Small intestine (tissue), 7 donors: ENCODE measurements at regions not wholly inside any gene's neighbourhood (a gene's known extent, or its start where the extent isn't known, plus 50 kb on each side); places are given as distances from the start of the nearest gene placed in this dataset.

Experiments used
- DNase-seq, 2 donors: peaks; one replicate each; pipeline versions ENCODE4 v3.0.0 to v3.0.0-alpha.2; 2013
- FAIRE-seq: peaks from 2 replicates; lab custom pipeline; 2012; peaks lifted over from hg19 to GRCh38; lab: Jason Lieb, UNC
- H3K27ac ChIP-seq, 3 donors: one replicate each; pipeline ENCODE4 v1.5.1; 2013; ENCODE audit warnings: low read length in 2 of 3, mild to moderate bottlenecking in 2 of 3, control low read depth in 1 of 3, inconsistent platforms in 1 of 3, low read depth in 1 of 3, moderate library complexity in 1 of 3
- H3K27me3 ChIP-seq, 3 donors: one replicate each; pipeline ENCODE4 v1.6.1; 2013; ENCODE audit warnings: low read length in 3 of 3, inconsistent platforms in 1 of 3; ENCODE audit not compliant: control insufficient read depth in 3 of 3, insufficient read depth in 3 of 3
- H3K36me3 ChIP-seq, 3 donors: one replicate each; pipeline ENCODE4 v1.6.1; 2013; ENCODE audit warnings: low read length in 3 of 3, inconsistent platforms in 1 of 3, low read depth in 1 of 3, mild to moderate bottlenecking in 1 of 3, moderate library complexity in 1 of 3; ENCODE audit not compliant: control insufficient read depth in 3 of 3, insufficient read depth in 2 of 3
- H3K4me1 ChIP-seq, 3 donors: one replicate each; pipeline ENCODE4 v1.6.1; 2013; ENCODE audit warnings: low read length in 2 of 3, inconsistent platforms in 1 of 3, low read depth in 1 of 3, mild to moderate bottlenecking in 1 of 3, moderate library complexity in 1 of 3; ENCODE audit not compliant: control insufficient read depth in 3 of 3, insufficient read depth in 2 of 3
- H3K4me3 ChIP-seq, 3 donors: one replicate each; pipeline ENCODE4 v1.5.1; 2013; ENCODE audit warnings: low read length in 3 of 3, control low read depth in 1 of 3, inconsistent platforms in 1 of 3, low read depth in 1 of 3, mild to moderate bottlenecking in 1 of 3, moderate library complexity in 1 of 3
- H3K9me3 ChIP-seq, 2 donors: one replicate each; pipeline ENCODE4 v1.6.1; 2013; ENCODE audit warnings: low read depth in 1 of 2, low read length in 1 of 2; ENCODE audit not compliant: control insufficient read depth in 2 of 2, insufficient read depth in 1 of 2
- WGBS, 3 donors: extraction: QIAGEN DNeasy Blood & Tissue Kit; methylation state at CpG; one replicate each; pipeline ENCODE4 v1.1.7; 2013; 5-methylcytosine and 5-hydroxymethylcytosine counted together
- donor health status: healthy with polysubstance abuse.
- donor health status: control.
- donor health status: control.
- donor health status: Bipolar disorder and iron deficiency.
- donor health status: healthy.

DNA sequence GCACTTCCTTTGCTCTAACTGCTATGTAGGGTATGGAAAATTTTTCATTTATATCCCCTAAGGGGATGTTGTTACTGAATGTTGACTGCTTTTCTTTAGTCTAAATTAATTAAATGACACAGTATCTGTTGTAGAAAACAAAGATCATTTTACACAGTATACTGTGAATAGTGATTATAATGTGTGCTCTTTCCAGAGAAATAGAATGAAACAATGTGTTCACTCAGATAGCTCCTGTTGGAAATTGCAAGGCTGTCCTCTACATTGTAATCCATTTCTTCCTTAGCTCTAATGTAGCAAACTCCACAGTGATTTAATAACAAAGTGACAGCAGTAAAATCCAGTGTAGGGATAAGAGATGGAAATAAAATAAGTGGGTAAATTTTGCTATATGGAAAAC lies 159.0 kb upstream of the VEPH1 start:
- Histone ChIP-seq H3K27ac (no peak overlapping the region), H3K4me3 (no peak overlapping the region)
- no peak for FAIRE-seq

DNA sequence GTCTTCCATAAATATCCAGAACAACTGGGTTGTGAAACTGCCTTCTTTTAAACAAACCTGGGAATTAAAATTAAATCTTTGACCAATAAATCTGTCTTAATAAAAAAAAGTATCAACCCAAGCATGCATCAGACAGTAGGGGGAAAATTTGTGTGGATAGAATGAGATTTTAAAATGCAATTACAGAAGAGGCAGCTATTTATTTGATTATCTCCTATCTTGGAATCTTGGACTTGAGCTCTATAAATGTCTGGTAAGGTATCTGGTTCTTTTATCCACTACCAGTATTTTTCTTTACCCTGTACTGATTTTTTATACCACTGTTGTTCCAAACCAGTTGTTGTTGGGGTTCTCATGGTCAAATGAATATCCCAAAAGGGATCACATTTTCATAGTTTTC lies 157.6 kb upstream of the VEPH1 start:
- Histone ChIP-seq H3K4me3 (no peak overlapping the region), H3K27ac (no peak overlapping the region), H3K4me1 (no peaks in the 10 kb centered on the region), H3K36me3 (no peaks in the 10 kb centered on the region), H3K9me3 (no peaks in the 10 kb centered on the region), H3K27me3 (peaks cover 0 to 2% (median 0%) of the 10 kb centered on the region in 3 donors)
- FAIRE-seq (no peak), DNase-seq (no peak)

More for the DNA sequence above, 159.0 kb upstream of the VEPH1 start:
- Histone ChIP-seq H3K27me3 (no peaks in the 10 kb centered on the region), H3K4me1 (no peaks in the 10 kb centered on the region), H3K36me3 (no peaks in the 10 kb centered on the region), H3K9me3 (no peaks in the 10 kb centered on the region)
- DNase-seq: no peak

- Histone ChIP-seq H3K36me3 (no peaks in the 10 kb centered on the region), H3K4me1 (no peaks in the 10 kb centered on the region), H3K9me3 (no peaks in the 10 kb centered on the region), H3K4me3 (no peak overlapping the region), H3K27me3 (peaks cover 0 to 2% (median 0%) of the 10 kb centered on the region in 3 donors), H3K27ac (no peak overlapping the region)
- DNase-seq (no peak), FAIRE-seq (no peak)
- 90 to 93% (median 92%) methylated on average over 2 of the region's 2 CpGs for WGBS, 3 donors
Measured at GRCh38 chr3:157652366-157652765, 149.2 kb upstream of the VEPH1 start.

- 37 to 65% (median 52%) methylated on average over 1 of the region's 1 CpG for WGBS, 3 donors
Measured at GRCh38 chr3:157650699-157651098, 147.5 kb upstream of the VEPH1 start.

GRCh38 chr3:157650172-157650571 lies 147.0 kb upstream of the VEPH1 start:
- FAIRE-seq (no peak), DNase-seq (no peak)
- Histone ChIP-seq H3K27ac (no peak overlapping the region), H3K4me3 (no peak overlapping the region), H3K9me3 (no peaks in the 10 kb centered on the region), H3K4me1 (no peaks in the 10 kb centered on the region), H3K27me3 (no peaks in the 10 kb centered on the region), H3K36me3 (no peaks in the 10 kb centered on the region)
- 32 to 56% (median 35%) methylated on average over 1 of the region's 1 CpG for WGBS, 3 donors

More at GRCh38 chr3:157650699-157651098, 147.5 kb upstream of the VEPH1 start:
- H3K27me3 ChIP-seq: no peaks in the 10 kb centered on the region
- no peaks in the 10 kb centered on the region for H3K9me3 ChIP-seq
- FAIRE-seq (no peak), DNase-seq (no peak)
- H3K36me3 ChIP-seq: no peaks in the 10 kb centered on the region
- H3K4me3 ChIP-seq: no peak overlapping the region
- no peak overlapping the region for H3K27ac ChIP-seq
- no peaks in the 10 kb centered on the region for H3K4me1 ChIP-seq

DNA sequence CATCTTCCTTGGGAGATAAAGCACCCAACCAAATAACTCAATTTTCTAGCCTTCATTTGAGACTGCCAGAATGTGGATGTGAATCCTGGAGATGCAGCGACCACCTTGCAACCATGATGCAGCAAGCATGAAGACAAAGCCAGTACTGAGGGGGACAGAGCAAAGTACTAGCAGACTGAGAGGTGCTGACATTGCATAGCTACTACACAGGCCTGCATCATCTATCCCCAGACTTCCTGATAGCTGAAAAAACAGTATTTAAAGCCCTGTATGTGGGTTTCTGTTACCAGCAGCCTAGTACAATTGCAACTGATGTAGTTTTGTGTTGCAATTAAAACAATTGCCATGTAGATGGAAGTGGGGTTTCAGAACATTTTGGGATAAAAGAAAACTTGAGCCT lies 146.3 kb upstream of the VEPH1 start:
- no peak for FAIRE-seq
- Histone ChIP-seq H3K27me3 (no peaks in the 10 kb centered on the region), H3K4me3 (no peak overlapping the region), H3K4me1 (no peaks in the 10 kb centered on the region), H3K27ac (no peak overlapping the region), H3K36me3 (no peaks in the 10 kb centered on the region), H3K9me3 (no peaks in the 10 kb centered on the region)
- no peak for DNase-seq
- WGBS, 3 donors: 65 to 91% (median 82%) methylated on average over 1 of the region's 1 CpG

DNA sequence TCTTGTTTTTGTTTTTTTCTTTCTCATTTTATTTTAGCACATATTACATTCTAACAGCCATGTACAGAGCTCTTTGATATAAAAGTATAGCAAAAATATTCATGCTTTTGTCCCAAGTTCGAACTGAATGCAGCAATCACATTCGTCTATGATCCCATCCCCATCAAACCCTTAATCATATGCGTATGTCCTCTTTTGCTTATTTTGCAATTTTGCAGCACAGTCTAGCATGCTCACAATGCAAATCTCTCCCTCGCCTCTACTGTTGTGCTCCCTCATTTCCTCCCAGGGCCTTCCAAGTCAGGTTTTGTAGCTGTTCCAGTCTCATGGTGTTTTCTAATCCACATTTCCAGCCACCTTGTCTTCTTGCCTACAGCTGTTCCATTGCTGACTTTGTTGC lies 144.6 kb upstream of the VEPH1 start:
- DNase-seq (no peak), FAIRE-seq (no peak)
- Histone ChIP-seq H3K36me3 (no peaks in the 10 kb centered on the region), H3K4me3 (no peak overlapping the region), H3K27ac (no peak overlapping the region), H3K9me3 (no peaks in the 10 kb centered on the region), H3K4me1 (no peaks in the 10 kb centered on the region), H3K27me3 (no peaks in the 10 kb centered on the region)
- 84 to 89% (median 85%) methylated on average over 4 of the region's 4 CpGs for WGBS, 3 donors

DNA sequence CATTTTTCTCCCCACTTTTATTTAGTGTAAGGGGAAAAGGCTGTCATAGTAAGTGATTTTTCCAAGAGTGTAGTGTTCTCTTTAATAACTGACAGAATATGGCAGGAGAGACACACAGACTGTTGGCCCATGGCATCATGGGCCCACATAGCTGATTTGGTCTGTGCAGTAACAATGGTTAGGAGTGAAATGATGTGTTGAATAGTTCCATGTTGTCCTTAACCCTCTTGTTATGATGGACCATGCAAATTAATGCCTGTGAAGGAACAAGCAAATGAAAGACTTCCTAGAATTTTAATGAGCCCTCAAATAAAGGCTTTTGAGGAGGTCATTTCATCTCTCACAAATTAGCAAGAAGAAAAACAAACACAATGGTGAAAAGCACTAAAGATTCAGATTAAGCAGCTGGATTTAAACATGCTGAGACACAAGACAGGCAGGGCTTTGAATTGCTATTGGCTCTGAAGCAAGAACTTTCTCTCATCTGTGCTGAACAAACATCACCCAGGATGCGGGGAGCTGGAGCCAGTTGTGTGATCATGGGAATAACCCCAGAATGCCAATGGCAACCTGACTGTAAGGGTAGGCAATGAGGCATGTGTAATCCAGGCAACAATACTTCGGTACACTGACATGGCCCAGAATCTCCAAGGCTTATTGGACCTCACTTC lies 136.7 kb upstream of the VEPH1 start:
- Histone ChIP-seq H3K27me3 (no peaks in the 10 kb centered on the region), H3K27ac (no peak overlapping the region), H3K4me3 (no peak overlapping the region), H3K9me3 (no peaks in the 10 kb centered on the region), H3K36me3 (no peaks in the 10 kb centered on the region), H3K4me1 (no peaks in the 10 kb centered on the region)
- WGBS, 3 donors: 65 to 86% (median 83%) methylated on average over 2 of the region's 2 CpGs
- no peak for FAIRE-seq
- no peak for DNase-seq

- no peak for DNase-seq
- Histone ChIP-seq H3K27me3 (no peaks in the 10 kb centered on the region), H3K27ac (no peak overlapping the region), H3K4me3 (no peak overlapping the region), H3K36me3 (no peaks in the 10 kb centered on the region), H3K4me1 (no peaks in the 10 kb centered on the region), H3K9me3 (no peaks in the 10 kb centered on the region)
- 29 to 35% (median 33%) methylated on average over 1 of the region's 1 CpG for WGBS, 3 donors
- no peak for FAIRE-seq
Measured at GRCh38 chr3:157637866-157638265, 134.7 kb upstream of the VEPH1 start.
